Stimulated activated CD8-positive, alpha-beta memory T cell treated with anti-CD3 and anti-CD28 coated beads, Interleukin-4, amount 100 ng/mL, for 4 hours (primary cell): ENCODE measurements at regions not wholly inside any gene's neighbourhood (a gene's known extent, or its start where the extent isn't known, plus 50 kb on each side); places are given as distances from the start of the nearest gene placed in this dataset.

ENCODE experiments used
- DNase-seq, 2 donors: peaks; one replicate each; pipeline ENCODE4 v3.0.0-alpha.2; 2020; ENCODE audit warnings: low read depth in 2 of 2, low spot score in 1 of 2

DNA sequence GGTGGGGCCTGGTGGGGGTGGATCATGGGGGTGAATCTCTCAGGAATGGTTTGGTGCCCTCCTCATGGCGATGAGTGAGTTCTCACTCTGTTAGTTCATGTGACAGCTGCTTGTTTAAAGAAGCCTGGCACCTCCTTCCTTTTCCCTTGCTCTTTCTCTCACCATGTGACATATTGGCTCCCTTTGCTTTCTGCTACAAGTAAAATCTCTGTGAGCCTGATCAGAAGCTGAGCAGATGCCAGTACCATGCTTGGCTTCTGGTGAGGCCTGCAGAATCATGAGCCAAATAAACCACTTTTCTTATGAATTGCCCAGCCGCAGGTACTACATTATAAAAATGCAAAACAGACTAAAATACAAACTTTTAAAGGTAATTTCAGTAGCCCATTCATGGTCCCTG is 73.4 kb upstream of the TEX51 start:
- no peak for DNase-seq

GRCh38 chr2:126826491-126826890 is 72.2 kb upstream of the TEX51 start:
- DNase-seq, result no peak

GRCh38 chr2:126827371-126827770 is 71.3 kb upstream of the TEX51 start:
- DNase-seq, result no peak

- no peak for DNase-seq
Observed at GRCh38 chr2:126828051-126828450, 70.6 kb upstream of the TEX51 start.

DNA sequence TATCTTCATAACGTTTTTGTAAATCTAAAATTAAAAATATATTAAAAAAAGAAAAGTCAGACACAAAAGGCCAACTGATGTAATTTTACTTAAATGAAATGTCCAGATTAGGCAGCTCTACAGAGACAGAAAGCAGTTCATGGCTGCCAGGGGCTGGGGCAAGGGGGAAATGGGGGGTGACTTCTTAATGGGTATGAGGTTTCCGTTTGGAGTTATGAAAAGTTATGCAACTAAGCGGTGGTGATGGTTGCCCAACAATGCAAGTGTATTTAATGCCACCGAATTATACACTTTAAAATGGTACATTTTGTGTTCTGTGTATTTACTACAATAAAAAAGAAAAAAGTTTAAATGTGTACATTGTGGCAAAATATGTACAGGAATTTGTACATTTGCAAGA is 70.2 kb upstream of the TEX51 start:
- DNase-seq, result no peak

- no peak for DNase-seq
Observed at GRCh38 chr2:126831234-126832005, 67.3 kb upstream of the TEX51 start.

DNA sequence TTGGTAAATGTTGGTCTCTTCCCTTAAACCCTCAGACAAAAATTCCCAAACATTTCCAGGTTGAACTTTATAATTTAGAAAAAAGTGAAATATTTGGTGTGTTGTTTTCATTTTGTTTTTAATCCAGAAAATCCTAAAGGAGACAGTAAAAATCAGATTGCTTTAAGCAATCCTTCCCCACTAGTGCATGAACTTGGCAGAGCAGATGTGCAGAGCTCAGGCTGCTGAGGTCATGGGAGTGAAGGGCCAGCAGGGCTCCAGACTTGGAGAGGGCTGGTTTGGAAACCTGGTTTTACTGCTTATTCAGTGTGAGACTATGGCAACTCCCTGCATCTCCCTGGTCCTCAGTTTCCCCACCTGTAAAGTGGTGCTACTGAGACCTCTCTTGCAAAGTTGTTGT is 66.7 kb upstream of the TEX51 start:
- DNase-seq, result no peak

DNA sequence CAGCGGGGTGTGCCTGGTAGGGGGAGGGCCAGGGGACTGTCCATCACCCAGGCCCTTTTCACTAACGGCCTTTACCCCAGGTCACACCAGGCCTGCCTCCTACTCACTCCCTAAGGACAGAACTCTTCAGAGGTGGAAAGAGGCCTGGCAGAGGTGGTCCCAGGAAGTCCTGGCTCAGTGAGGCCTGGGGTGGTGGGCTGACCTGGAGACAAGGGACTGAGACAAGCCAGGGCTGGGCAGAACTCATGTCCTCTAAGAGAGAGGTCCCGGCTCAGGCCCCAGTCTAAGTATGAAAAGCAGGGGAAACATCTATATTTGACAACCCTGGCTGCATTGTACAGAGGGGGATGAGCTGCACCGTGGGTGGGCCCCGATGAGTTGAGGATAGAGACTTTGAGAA is 65.9 kb upstream of the TEX51 start:
- no peak for DNase-seq

DNA sequence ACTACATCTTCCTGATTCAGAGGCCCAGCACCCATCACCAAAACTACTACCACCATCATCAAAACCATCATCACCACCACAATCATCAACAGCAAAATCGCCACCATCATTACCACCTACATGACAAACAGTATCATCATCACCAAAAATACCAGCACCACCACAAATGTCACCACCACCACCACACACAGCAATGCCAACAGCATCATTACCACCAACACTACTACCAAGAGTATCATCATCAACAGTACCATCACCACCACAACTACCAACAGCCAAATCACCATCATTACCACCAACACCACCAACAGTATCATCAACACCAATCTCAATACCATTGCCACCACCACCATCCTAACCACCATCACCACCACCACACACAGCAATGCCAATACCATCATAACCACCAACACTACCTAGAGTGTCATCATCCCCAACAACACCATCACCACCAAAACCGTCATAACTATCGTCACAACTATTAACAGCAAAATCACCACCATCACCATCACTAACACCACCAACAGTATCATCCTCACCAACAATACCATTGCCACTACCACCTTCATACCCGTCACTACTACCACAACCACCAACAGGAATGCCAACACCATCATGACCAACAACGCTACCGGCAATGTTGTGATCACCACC is 64.6 kb upstream of the TEX51 start:
- no peak for DNase-seq

DNA sequence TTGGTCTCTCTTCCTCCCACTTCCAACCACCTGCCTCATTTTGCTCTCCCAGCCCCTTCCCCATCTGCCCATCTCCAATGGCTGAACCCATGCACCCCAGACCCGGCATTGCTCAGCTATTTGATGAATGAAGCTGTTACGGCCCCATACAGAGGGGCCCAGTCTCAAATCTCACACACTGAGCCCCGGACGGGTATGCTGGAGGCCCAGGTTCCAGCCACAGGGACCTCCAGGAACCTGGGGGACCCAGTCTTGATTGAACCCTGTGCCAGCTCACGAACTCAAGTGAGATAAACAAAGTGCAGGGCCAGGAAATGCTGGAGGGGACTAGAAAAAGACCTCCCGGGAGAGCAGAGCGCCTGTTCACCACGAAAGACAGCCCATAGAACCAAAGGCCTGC is 63.4 kb upstream of the TEX51 start:
- no peak for DNase-seq

DNA sequence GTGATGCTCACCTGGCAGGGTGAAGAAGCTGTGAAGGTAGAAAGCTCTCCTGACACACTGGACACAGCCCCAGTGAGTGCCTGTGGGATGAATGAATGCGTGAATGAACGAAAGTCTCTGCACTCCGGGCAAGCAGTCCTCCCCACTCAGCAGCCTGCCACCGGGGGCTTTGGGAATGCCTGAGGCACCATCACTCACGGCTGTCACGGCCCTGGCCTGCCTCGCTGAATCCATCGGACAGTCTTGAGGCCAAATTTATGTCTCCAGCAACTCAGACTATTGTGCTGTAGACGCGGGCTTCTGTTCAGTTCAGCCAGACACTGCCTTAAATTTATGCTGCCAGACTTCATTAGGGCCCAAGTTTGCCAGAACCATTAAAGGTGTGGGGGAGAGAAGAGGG is 62.9 kb upstream of the TEX51 start:
- no peak for DNase-seq

DNA sequence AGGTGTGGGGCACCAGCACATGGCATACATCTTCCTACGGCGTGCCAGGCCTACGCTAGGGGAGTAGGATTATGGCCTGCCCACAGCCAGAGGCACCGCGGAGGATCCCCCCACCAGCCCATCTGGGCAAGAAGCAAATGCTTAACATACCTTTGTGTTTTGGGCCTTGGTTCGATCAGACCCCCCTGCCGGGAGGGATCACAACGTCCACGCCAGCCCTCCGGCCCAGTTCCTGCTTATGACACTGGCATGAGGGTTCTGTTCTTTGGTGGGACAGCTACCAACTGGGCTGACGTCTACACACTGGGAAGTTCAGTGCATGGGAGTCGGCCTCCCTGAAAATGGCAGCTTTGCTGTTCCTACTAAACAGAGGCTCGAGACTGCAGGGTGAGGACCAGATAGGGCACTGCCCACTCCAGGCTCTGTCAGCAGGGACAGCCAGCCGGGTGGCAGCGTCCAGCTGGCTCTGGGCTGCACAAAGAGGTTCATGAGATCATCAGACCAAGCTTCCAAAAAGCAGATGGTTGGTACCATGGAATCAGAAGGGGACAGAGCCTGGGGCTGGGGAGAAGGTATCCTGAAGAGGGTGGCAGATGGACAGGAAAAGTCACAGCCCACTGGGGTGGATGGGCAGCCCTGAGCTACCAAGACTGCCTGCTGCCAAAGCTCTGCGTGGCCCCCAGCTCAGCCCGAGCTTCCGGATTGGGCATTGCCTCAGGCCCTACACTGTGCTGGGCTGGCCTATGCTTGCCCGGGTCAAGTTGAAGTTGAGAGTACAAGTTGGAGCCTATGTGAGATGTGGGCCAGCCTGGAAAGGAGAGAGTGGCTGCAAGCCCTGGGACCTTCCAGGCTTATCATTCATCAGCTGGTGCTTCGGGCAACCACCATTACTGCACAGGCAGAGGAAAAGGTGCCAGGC is 61.7 kb upstream of the TEX51 start:
- DNase-seq, result no peak

GRCh38 chr2:126837966-126838715 is 60.5 kb upstream of the TEX51 start:
- no peak for DNase-seq

DNA sequence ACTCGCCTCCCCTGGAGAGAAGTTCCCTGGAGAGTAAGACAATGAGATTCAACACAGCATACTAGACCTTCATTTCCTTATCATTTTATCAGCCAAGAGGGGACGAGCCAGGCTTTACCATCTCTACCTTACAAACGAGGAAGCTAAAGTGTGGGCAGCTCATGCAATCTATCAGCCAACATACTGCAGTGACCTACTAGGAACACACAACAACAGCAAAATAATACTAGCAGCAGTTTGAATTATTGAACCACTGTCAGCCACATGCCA is 60.0 kb upstream of the TEX51 start:
- no peak for DNase-seq

- DNase-seq, result no peak
Observed at GRCh38 chr2:126839796-126840195, 58.9 kb upstream of the TEX51 start.

- no peak for DNase-seq
Observed at GRCh38 chr2:126843081-126843480, 55.6 kb upstream of the TEX51 start.

GRCh38 chr2:126846241-126846640 is 52.4 kb upstream of the TEX51 start:
- DNase-seq, result no peak
